ENCODE measurements at regions not wholly inside any gene's neighbourhood (a gene's known extent, or its start where the extent isn't known, plus 50 kb on each side); places are given as distances from the start of the nearest gene placed in this dataset.

DNA sequence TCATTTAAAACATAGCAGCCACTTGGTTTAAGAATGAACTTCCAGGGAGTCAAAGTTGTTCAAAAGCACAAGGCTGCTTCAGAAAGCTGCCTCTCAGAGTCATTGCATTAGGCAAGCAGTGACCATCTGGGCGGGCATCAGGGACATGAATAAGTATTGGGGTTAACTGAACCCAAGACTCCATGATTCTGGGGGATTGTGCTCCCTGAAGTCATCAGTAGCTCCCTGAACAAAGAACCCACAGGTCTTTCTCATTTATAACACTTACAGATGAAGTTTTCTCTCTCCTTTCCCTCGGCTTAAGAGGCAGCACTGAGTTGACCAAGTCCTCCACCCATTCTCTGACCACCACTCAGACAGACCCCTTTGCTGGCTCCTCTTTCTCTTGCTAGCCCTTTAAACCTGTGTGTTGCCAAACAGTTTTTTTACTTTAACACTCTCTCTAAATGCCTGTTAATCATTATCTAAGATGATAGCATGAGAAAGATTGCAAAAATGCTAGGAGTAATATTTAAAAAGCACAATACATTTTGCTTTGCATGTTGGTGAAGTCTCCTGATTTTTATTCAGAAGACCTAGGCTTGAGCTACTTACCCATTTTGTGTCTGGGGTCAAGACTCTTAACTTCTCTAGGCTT, 77.0 kb upstream of the ARHGAP29 start:
- Mint-ChIP-seq H3K36me3 (ENCODE audit: low read depth) (no peaks in the 10 kb centered on the region), H3K4me1 (no peaks in the 10 kb centered on the region), H3K4me3 (no peak overlapping the region), H3K27ac (ENCODE audit: unreplicated experiment) (no peak overlapping the region), H3K27me3 (ENCODE audit: low read depth) (no peaks in the 10 kb centered on the region), H3K9me3 (no peaks in the 10 kb centered on the region)
- TF ChIP-seq, protein P1, sequence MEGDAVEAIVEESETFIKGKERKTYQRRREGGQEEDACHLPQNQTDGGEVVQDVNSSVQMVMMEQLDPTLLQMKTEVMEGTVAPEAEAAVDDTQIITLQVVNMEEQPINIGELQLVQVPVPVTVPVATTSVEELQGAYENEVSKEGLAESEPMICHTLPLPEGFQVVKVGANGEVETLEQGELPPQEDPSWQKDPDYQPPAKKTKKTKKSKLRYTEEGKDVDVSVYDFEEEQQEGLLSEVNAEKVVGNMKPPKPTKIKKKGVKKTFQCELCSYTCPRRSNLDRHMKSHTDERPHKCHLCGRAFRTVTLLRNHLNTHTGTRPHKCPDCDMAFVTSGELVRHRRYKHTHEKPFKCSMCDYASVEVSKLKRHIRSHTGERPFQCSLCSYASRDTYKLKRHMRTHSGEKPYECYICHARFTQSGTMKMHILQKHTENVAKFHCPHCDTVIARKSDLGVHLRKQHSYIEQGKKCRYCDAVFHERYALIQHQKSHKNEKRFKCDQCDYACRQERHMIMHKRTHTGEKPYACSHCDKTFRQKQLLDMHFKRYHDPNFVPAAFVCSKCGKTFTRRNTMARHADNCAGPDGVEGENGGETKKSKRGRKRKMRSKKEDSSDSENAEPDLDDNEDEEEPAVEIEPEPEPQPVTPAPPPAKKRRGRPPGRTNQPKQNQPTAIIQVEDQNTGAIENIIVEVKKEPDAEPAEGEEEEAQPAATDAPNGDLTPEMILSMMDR (conservative IDR thresholded peaks at IDR 0.05): no peak
- no peak for DNase-seq (ENCODE audit: low read depth, low spot score)

DNA sequence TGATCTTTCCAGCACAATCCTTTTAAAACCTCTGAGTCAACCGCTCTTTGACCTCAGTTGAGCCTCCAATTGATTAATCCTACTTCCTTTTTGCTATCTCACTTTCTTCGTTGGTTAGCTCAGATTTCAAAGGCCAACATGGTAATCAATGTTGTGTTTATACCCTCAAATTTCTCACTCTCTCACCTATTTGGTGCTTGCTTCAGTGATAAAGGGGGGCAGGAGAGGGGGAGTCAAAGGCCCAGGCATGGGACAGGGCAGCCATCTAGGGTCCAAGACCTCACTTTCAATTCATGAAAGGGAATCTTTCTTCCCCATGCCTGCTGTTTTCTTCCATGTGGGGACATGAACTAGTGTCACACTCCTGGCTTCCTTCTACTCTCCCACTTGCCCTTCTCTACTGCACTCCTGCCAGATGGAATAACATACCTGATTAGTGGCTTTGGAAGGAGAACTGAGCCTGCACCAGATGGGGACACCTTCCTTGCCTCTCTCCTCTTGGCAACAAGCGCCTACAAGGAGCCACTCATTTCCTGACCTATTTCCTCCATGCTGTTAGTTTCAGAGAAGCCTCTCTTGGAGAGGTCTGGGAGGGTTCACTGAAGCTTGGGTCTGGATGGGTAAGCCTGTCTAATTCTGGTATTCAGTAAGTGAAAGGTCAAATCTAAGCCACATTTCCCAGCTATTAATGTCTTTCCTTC, 73.3 kb upstream of the ARHGAP29 start:
- TF ChIP-seq, protein P1 (conservative IDR thresholded peaks at IDR 0.05): no peak
- no peak overlapping the region for H3K4me3 Mint-ChIP-seq
- no peaks in the 10 kb centered on the region for H3K36me3 Mint-ChIP-seq (ENCODE audit: low read depth)
- no peaks in the 10 kb centered on the region for H3K9me3 Mint-ChIP-seq
- no peaks in the 10 kb centered on the region for H3K4me1 Mint-ChIP-seq
- H3K27me3 Mint-ChIP-seq (ENCODE audit: low read depth): no peaks in the 10 kb centered on the region
- H3K27ac Mint-ChIP-seq (ENCODE audit: unreplicated experiment): no peak overlapping the region
- DNase-seq (ENCODE audit: low read depth, low spot score): no peak

DNA sequence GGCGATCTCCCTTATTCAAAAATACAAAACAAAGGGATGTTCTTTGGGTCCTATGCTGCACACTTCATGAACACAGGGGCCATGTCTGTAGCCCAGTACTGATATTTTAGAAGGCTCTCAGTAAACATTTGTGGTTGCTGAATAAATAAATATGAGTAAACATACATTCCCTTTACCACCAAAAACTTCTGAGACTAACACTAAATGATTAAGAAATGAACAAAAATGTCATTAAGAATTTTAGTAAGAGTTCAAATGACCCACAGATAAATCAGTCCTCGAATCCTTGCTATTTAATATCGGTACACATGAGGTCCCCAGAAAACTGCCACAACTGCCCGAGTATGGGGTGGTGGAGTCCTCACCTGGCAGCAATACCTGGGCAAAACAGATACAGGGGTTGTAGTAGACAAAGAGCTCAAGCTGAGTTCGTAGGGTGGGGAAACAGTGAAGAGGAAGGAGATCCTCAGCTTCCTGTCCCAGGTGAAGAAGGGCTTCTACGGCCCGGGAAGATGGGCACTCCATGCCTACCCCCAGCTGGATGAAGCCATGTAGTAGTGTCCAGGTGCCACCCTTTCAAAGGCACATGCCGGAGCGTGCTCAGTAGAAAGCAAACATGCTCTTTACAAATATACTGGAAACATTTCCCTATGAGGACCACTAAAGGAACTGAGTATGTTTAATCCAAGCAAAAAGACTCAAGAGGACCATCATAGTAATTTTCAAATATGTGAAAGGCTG, 72.6 kb upstream of the ARHGAP29 start:
- Mint-ChIP-seq H3K27ac (ENCODE audit: unreplicated experiment) (no peak overlapping the region), H3K27me3 (ENCODE audit: low read depth) (no peaks in the 10 kb centered on the region), H3K9me3 (no peaks in the 10 kb centered on the region), H3K4me3 (no peak overlapping the region), H3K4me1 (no peaks in the 10 kb centered on the region), H3K36me3 (ENCODE audit: low read depth) (no peaks in the 10 kb centered on the region)
- no peak for DNase-seq (ENCODE audit: low read depth, low spot score)
- TF ChIP-seq, protein P1 (conservative IDR thresholded peaks at IDR 0.05): no peak

DNA sequence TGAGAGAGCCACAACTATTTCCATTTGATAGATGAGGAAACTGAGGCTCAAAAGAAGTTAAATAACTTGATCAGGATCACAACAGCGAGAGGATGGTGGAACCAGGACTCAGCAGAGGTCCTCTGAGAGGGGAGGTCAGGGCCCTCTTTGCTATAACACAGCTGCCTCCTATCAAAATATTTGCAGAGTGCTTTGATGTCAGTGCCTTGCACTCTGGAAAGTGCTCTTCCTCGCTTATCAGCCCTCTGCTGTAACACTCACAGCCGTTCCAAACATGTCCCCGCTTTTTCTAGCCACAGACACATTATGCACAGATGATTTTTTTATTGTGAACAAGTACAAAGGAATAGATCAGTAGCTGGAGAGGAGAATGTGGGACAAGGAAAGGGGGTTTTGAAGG, 71.8 kb upstream of the ARHGAP29 start:
- no peak overlapping the region for H3K4me3 Mint-ChIP-seq
- no peaks in the 10 kb centered on the region for H3K4me1 Mint-ChIP-seq
- H3K27me3 Mint-ChIP-seq (ENCODE audit: low read depth): no peaks in the 10 kb centered on the region
- TF ChIP-seq, protein P1 (conservative IDR thresholded peaks at IDR 0.05): no peak
- no peak for DNase-seq (ENCODE audit: low read depth, low spot score)
- H3K9me3 Mint-ChIP-seq: no peaks in the 10 kb centered on the region
- no peak overlapping the region for H3K27ac Mint-ChIP-seq (ENCODE audit: unreplicated experiment)
- no peaks in the 10 kb centered on the region for H3K36me3 Mint-ChIP-seq (ENCODE audit: low read depth)

DNA sequence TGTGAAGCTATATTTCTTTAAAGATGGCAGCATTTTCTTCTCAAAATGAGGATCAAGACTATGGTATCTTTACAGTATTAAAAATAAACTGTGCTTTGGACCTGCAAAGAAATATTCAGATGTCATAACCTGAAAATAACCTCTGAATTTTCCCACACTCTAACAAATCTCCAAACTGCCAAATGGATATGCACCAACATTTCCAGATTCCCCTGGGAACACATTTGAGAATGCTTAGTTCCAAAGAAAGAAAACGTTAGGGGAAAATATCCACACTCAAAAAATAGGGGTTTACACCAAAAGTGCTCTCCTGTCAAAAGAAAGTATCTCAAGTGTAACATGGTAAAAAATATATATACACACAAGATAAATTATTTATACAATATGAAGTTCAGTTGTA, 69.1 kb upstream of the ARHGAP29 start:
- no peak overlapping the region for H3K27ac Mint-ChIP-seq (ENCODE audit: unreplicated experiment)
- H3K36me3 Mint-ChIP-seq (ENCODE audit: low read depth): no peaks in the 10 kb centered on the region
- no peak for DNase-seq (ENCODE audit: low read depth, low spot score)
- TF ChIP-seq, protein P1 (conservative IDR thresholded peaks at IDR 0.05): no peak
- H3K9me3 Mint-ChIP-seq: no peaks in the 10 kb centered on the region
- no peaks in the 10 kb centered on the region for H3K27me3 Mint-ChIP-seq (ENCODE audit: low read depth)
- no peaks in the 10 kb centered on the region for H3K4me1 Mint-ChIP-seq
- H3K4me3 Mint-ChIP-seq: no peak overlapping the region
